Loucy (cell line): ENCODE measurements at regions not wholly inside any gene's neighbourhood (a gene's known extent, or its start where the extent isn't known, plus 50 kb on each side); places are given as distances from the start of the nearest gene placed in this dataset.

Source experiments
- CTCF ChIP-seq: fragments of 200-600 bp; sonication (generic); conservative IDR thresholded peaks from 2 replicates; pipeline ENCODE4 v1.5.1; 2014; ENCODE audit warnings: mild to moderate bottlenecking, antibody characterized with exemption, low read length
- EZH2phosphoT487 ChIP-seq: fragments of 200-600 bp; IDR thresholded peaks from 2 replicates; pipeline ENCODE4 v1.6.1; 2018; ENCODE audit warnings: antibody characterized with exemption, mild to moderate bottlenecking, moderate library complexity, borderline replicate concordance

- no peak for TF ChIP-seq CTCF
- no peak for TF ChIP-seq EZH2phosphoT487
Measured at GRCh38 chr12:71291746-71292145, 133.9 kb upstream of the TSPAN8 start.
